ENCODE measurements at regions not wholly inside any gene's neighbourhood (a gene's known extent, or its start where the extent isn't known, plus 50 kb on each side); places are given as distances from the start of the nearest gene placed in this dataset.

DNA sequence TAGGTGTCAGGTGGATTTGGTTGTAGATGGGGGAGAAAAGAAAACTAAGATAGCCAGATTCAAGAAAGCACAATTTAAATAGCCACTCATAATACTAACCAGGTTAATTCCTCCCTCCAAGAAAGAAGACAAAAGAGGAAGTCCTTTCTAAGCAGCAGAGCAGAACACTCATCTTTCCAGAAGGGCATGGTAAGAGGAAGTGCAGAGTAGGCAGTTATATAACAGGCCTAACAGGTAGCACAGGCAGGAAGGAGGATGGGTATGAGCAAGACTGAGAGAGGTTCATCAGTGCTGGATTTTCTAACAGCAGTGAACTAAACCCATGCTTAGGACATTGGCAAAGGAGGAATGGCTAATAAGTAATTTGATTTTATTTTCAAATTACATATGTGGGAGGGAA lies 517.5 kb downstream of the PLPP3 start:
- ChIA-PET CTCF (ENCODE audit: low intra/inter-chr PET ratio, low total read pairs) (no interaction called here), POLR2A (no interaction called here)
- H3K9me3 ChIP-seq (ENCODE audit: low read length): no peaks in the 10 kb centered on the region
- no peaks in the 10 kb centered on the region for H4K20me1 ChIP-seq (ENCODE audit: insufficient read depth, low read length)
- H3K36me3 ChIP-seq (replicated peaks in 1 of 2; ENCODE audit: control insufficient read depth in 1 of 2, insufficient read depth in 2 of 2, low read length in 2 of 2): no peaks in the 10 kb centered on the region
- in situ Hi-C loops (cut with HindIII; ENCODE audit: extremely low pct_ligation_motif_present, low pct_unique_long_range_greater_than_20kb): no loop called here
- H3K9ac ChIP-seq (ENCODE audit: insufficient read depth, low read depth, low read length): no peak overlapping the region
- H3K4me3 ChIP-seq (replicated peaks in 1 of 3; ENCODE audit: insufficient read depth in 1 of 3, low read depth in 2 of 3, low read length in 3 of 3): no peak overlapping the region
- no peak for DNase-seq (ENCODE audit: low spot score)
- no TSS peak for BruUV-seq (replicated peaks)
- H3K27ac ChIP-seq (ENCODE audit: extremely low read length, insufficient read depth, low read length): no peak overlapping the region
- no peak for FAIRE-seq
- H3K27me3 ChIP-seq (ENCODE audit: control insufficient read depth in 1 of 2, insufficient read depth in 2 of 2, low read length in 2 of 2): no peaks in the 10 kb centered on the region
- no peak for ATAC-seq
- no peak overlapping the region for H3K4me2 ChIP-seq (ENCODE audit: low read depth, low read length)
- intact Hi-C loops (cut with micrococcal nuclease; ENCODE audit: unreplicated experiment): no loop called here
- TF ChIP-seq, protein P1, sequence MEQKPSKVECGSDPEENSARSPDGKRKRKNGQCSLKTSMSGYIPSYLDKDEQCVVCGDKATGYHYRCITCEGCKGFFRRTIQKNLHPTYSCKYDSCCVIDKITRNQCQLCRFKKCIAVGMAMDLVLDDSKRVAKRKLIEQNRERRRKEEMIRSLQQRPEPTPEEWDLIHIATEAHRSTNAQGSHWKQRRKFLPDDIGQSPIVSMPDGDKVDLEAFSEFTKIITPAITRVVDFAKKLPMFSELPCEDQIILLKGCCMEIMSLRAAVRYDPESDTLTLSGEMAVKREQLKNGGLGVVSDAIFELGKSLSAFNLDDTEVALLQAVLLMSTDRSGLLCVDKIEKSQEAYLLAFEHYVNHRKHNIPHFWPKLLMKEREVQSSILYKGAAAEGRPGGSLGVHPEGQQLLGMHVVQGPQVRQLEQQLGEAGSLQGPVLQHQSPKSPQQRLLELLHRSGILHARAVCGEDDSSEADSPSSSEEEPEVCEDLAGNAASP (CRISPR knock-in tag; IDR thresholded peaks at IDR 0.05; ENCODE audit: borderline replicate concordance): no peak
- no peak for TF ChIP-seq ZNF33A (CRISPR knock-in tag; IDR thresholded peaks at IDR 0.05; ENCODE audit: borderline replicate concordance)
- TF ChIP-seq DMAP1 (CRISPR knock-in tag; IDR thresholded peaks at IDR 0.05): no peak
- no peaks in the 10 kb centered on the region for H3K79me2 ChIP-seq (ENCODE audit: insufficient read depth, low read length)
- no peaks in the 10 kb centered on the region for H3K4me1 ChIP-seq (ENCODE audit: insufficient read depth, low read length)
- H2AFZ ChIP-seq (ENCODE audit: low read length): no peak overlapping the region

DNA sequence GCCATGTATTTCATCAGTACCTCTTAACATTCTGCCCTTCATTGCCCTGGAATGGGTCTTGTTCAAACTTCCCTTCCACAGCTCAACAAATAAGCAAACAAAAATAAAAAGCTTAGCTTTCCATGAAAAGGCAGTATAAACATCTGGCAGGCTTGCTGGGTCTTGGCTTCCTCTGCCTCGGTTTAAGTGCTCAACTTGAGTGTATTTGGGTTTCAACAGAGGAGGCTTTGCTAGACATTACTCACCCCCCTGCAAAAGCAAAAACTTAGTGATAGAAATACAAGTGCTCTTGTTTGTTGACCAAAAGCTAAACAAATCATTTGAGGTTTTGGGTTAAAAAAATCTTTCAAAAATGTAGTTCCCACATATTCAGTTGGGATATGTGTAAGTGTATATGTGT lies 518.5 kb downstream of the PLPP3 start:
- in situ Hi-C loops (cut with HindIII; ENCODE audit: extremely low pct_ligation_motif_present, low pct_unique_long_range_greater_than_20kb) (no loop called here), intact Hi-C loops (cut with micrococcal nuclease; ENCODE audit: unreplicated experiment) (no loop called here)
- H3K27ac ChIP-seq (ENCODE audit: extremely low read length, insufficient read depth, low read length): no peak overlapping the region
- whole genome bisulfite sequencing (ENCODE audit: low lambda C conversion rate): 0% methylated on average over 1 of the region's 1 CpG
- H3K4me1 ChIP-seq (ENCODE audit: insufficient read depth, low read length): no peaks in the 10 kb centered on the region
- H3K4me2 ChIP-seq (ENCODE audit: low read depth, low read length): no peak overlapping the region
- FAIRE-seq (no peak), ATAC-seq (no peak), DNase-seq (ENCODE audit: low spot score) (no peak)
- H2AFZ ChIP-seq (ENCODE audit: low read length): no peak overlapping the region
- H3K36me3 ChIP-seq (replicated peaks in 1 of 2; ENCODE audit: control insufficient read depth in 1 of 2, insufficient read depth in 2 of 2, low read length in 2 of 2): no peaks in the 10 kb centered on the region
- no peaks in the 10 kb centered on the region for H3K79me2 ChIP-seq (ENCODE audit: insufficient read depth, low read length)
- ChIA-PET POLR2A (no interaction called here), CTCF (ENCODE audit: low intra/inter-chr PET ratio, low total read pairs) (no interaction called here)
- no peaks in the 10 kb centered on the region for H3K9me3 ChIP-seq (ENCODE audit: low read length)
- TF ChIP-seq ELF1 (CRISPR knock-in tag; IDR thresholded peaks at IDR 0.05): no peak
- TF ChIP-seq ZNF766 (CRISPR knock-in tag; IDR thresholded peaks at IDR 0.05; ENCODE audit: borderline replicate concordance): no peak
- TF ChIP-seq KDM4B (CRISPR knock-in tag; IDR thresholded peaks at IDR 0.05): no peak
- TF ChIP-seq, protein P2, sequence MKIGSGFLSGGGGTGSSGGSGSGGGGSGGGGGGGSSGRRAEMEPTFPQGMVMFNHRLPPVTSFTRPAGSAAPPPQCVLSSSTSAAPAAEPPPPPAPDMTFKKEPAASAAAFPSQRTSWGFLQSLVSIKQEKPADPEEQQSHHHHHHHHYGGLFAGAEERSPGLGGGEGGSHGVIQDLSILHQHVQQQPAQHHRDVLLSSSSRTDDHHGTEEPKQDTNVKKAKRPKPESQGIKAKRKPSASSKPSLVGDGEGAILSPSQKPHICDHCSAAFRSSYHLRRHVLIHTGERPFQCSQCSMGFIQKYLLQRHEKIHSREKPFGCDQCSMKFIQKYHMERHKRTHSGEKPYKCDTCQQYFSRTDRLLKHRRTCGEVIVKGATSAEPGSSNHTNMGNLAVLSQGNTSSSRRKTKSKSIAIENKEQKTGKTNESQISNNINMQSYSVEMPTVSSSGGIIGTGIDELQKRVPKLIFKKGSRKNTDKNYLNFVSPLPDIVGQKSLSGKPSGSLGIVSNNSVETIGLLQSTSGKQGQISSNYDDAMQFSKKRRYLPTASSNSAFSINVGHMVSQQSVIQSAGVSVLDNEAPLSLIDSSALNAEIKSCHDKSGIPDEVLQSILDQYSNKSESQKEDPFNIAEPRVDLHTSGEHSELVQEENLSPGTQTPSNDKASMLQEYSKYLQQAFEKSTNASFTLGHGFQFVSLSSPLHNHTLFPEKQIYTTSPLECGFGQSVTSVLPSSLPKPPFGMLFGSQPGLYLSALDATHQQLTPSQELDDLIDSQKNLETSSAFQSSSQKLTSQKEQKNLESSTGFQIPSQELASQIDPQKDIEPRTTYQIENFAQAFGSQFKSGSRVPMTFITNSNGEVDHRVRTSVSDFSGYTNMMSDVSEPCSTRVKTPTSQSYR (CRISPR knock-in tag; IDR thresholded peaks at IDR 0.05; ENCODE audit: borderline replicate concordance): no peak
- TF ChIP-seq FOXK2 (IDR thresholded peaks at IDR 0.05): no peak
- no peak for TF ChIP-seq KAT8 (CRISPR knock-in tag; IDR thresholded peaks at IDR 0.05)
- H3K9ac ChIP-seq (ENCODE audit: insufficient read depth, low read depth, low read length): no peak overlapping the region
- BruUV-seq (replicated peaks): no TSS peak
- H4K20me1 ChIP-seq (ENCODE audit: insufficient read depth, low read length): no peaks in the 10 kb centered on the region
- H3K27me3 ChIP-seq (ENCODE audit: control insufficient read depth in 1 of 2, insufficient read depth in 2 of 2, low read length in 2 of 2): no peaks in the 10 kb centered on the region
- no peak overlapping the region for H3K4me3 ChIP-seq (replicated peaks in 1 of 3; ENCODE audit: insufficient read depth in 1 of 3, low read depth in 2 of 3, low read length in 3 of 3)
